RWPE1 (cell line): ENCODE measurements at regions not wholly inside any gene's neighbourhood (a gene's known extent, or its start where the extent isn't known, plus 50 kb on each side); places are given as distances from the start of the nearest gene placed in this dataset.

Experiments
- CTCF ChIA-PET: fragments of 350-600 bp; sonication (Branson Sonifier 250); formaldehyde crosslinking; extraction: SDS; loops from one replicate; lab custom pipeline; 2021; lab: Yijun Ruan, JAX
- POLR2A ChIA-PET: fragments of 400-600 bp; formaldehyde crosslinking; extraction: SDS; loops from one replicate; lab custom pipeline; 2020; ENCODE audit warnings: antibody characterized with exemption; ENCODE audit not compliant: low non-redundant PET; lab: Yijun Ruan, JAX
- DNase-seq: peaks from one replicate; pipeline ENCODE4 v3.0.0; 2012; ENCODE audit warnings: low spot score
- H3K27ac ChIP-seq: fragments of 450-650 bp; 2 replicates; pipeline ENCODE4 v1.5.1; 2017
- TF ChIP-seq, protein P1 (sequence below): fragments of 450-650 bp; conservative IDR thresholded peaks from 2 replicates; pipeline ENCODE4 v1.5.1; 2017; ENCODE audit warnings: low read depth, mild to moderate bottlenecking

DNA sequence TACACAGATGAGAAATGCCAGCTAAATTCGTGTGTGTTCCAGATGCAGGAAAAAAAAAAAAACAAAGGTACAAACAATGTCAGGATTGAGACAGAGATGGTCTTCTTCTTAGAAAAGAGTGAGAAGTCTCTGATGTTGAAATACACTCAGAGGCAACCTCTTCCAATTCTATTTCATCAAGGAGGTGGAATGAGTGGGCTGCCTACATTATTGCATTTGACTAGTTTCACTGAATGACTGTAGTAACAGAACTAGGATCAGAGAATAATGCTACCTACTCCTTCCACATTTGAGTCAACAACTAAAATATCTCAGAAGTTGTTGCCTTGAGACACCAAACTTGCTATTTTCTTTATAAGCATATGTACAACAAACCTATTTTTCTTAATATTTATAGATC lies 1332.2 kb upstream of the FLRT2 start:
- ChIA-PET CTCF (no interaction called here), POLR2A (no interaction called here)
- no peak for DNase-seq
- H3K27ac ChIP-seq: no peak overlapping the region
- TF ChIP-seq, protein P1, sequence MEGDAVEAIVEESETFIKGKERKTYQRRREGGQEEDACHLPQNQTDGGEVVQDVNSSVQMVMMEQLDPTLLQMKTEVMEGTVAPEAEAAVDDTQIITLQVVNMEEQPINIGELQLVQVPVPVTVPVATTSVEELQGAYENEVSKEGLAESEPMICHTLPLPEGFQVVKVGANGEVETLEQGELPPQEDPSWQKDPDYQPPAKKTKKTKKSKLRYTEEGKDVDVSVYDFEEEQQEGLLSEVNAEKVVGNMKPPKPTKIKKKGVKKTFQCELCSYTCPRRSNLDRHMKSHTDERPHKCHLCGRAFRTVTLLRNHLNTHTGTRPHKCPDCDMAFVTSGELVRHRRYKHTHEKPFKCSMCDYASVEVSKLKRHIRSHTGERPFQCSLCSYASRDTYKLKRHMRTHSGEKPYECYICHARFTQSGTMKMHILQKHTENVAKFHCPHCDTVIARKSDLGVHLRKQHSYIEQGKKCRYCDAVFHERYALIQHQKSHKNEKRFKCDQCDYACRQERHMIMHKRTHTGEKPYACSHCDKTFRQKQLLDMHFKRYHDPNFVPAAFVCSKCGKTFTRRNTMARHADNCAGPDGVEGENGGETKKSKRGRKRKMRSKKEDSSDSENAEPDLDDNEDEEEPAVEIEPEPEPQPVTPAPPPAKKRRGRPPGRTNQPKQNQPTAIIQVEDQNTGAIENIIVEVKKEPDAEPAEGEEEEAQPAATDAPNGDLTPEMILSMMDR: no peak

DNA sequence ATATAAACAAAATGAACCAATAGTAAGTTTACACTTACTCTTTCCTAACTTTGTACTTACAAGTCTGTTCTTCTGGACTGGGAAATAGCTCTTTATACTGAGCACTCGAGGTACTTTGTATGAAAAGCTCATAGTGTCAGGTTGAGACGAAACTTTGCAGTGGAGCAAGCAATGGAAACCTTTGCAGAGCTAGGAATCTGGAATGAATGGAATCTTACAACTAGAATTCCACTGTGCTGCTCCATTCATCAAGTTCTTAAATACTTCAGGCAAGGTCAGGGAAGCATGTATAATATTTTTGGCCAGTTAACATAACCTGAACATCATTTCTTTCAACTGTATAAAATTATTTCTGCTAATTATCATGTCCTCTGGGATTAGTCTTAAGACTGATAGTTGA lies 1327.5 kb upstream of the FLRT2 start:
- TF ChIP-seq, protein P1: no peak
- H3K27ac ChIP-seq: no peak overlapping the region
- CTCF ChIA-PET: no interaction called here
- no peak for DNase-seq
- POLR2A ChIA-PET: no interaction called here

DNA sequence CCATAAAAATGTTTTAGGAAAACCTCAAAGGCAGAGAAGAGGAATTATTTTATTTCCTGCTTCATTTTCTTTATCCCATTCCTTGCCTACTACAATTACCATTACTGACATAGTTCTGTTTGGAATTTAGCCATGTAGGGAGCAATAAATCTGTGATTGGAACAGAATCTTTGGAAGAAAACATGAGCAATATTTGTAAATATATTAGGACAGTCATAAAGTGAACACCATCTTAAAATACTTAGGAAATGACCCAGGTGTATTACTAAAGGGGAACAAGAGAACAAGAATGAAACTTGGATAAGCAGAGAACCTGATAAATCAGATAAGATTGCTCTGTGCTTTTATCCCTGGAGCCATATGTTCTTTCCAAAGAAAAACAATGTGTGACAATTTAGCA lies 1326.0 kb upstream of the FLRT2 start:
- no peak for DNase-seq
- POLR2A ChIA-PET: no interaction called here
- TF ChIP-seq, protein P1: no peak
- no peak overlapping the region for H3K27ac ChIP-seq
- CTCF ChIA-PET: no interaction called here

DNA sequence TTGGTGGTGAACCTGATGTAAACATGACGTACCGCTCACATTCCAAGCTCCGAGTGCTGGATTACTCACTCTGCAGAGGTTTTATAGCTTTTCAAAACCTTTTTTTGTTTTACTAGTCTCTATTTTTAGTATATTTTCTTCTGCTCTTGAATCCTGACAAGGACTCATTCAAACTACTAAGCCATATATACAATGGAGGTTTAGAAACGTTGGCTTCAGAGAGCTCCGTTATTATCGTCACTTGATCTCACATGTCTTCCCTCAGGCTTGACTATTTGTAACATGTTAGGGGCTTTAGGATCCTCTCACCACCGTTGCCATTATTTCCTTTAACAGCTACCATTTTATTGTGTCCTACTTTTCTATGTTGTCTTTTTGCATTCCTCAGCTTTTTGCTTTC lies 1321.5 kb upstream of the FLRT2 start:
- ChIA-PET POLR2A (no interaction called here), CTCF (no interaction called here)
- H3K27ac ChIP-seq: no peak overlapping the region
- TF ChIP-seq, protein P1: no peak
- DNase-seq: no peak

DNA sequence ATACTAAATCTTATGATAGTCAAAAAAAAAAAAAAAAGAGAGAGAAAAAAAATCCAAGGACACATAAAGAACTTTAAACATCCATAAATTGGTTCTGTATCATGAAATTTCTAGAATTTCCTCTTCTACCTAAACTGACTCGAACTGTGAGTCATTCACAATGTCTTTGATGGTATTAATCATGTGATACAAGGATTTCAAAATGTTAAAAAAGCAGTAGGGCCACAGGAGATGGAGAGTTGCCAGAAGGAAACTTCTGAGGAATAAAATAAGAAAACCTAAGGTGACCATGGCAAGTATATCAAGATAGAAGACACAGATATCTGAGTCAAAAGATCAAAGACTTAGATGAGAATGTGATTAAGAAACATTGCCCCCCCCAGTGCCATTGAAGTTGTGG lies 1320.9 kb upstream of the FLRT2 start:
- TF ChIP-seq, protein P1: no peak
- DNase-seq: no peak
- ChIA-PET POLR2A (no interaction called here), CTCF (no interaction called here)
- H3K27ac ChIP-seq: no peak overlapping the region

DNA sequence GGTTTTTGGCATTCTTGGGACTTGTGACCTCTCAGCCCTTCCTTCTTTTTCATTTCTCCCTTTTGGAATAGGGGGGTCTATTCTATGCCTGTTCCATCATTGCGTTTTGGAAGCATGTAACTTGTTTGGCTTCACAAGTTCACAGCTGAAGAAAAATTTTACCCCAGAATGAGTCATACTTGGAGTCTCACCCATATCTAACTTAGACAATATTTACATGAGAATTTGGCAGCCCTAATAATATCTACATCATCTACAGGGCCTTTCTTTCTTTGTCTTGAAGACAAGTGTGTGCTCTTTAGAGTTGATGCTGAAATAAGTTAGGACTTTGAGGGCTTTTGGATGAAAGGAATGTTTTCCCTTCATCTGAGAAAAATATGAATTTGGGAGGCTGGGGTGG lies 1312.9 kb upstream of the FLRT2 start:
- H3K27ac ChIP-seq: no peak overlapping the region
- TF ChIP-seq, protein P1: no peak
- ChIA-PET CTCF (no interaction called here), POLR2A (no interaction called here)
- no peak for DNase-seq

DNA sequence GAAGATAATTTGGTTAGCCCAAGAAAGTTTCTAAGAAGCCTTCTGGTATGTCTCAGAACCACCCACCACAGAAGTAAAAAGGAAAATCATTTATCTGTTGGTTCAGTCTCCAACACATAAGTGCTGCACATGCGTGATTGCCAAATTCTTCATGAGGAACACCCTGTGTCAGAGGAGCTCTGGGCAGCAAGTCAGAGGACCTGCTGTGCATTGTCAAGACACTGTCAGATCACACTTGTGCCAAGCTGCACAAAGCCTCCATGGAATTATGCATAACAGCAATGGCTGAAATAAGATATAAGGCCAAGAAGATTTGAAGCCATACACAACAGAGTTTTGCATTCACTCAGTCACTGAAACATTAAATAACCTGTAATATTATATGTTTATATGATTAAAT lies 1304.7 kb upstream of the FLRT2 start:
- CTCF ChIA-PET: no interaction called here
- POLR2A ChIA-PET: no interaction called here
- TF ChIP-seq, protein P1: no peak
- no peak overlapping the region for H3K27ac ChIP-seq
- no peak for DNase-seq
